ENCODE measurements at regions not wholly inside any gene's neighbourhood (a gene's known extent, or its start where the extent isn't known, plus 50 kb on each side); places are given as distances from the start of the nearest gene placed in this dataset.

DNA sequence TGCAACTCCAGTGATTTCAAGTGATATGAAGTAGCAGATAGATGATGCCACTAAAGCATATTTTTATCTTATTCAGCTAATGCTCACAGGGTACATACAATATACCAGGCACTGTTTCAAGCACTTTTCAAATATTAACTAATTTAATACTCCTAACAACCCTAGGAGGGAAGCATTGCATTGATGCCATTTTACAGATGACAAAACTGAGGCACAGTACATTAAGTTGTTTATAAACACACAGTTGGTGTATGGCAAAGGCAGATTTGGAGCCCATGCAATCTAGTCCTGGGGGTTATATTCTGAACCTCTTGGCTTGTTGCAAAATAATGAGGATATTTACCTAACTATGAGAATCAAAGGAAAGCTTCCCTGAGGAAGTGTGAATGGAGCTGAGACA, 371.0 kb downstream of the SFMBT2 start:
- TF ChIP-seq, protein P1, sequence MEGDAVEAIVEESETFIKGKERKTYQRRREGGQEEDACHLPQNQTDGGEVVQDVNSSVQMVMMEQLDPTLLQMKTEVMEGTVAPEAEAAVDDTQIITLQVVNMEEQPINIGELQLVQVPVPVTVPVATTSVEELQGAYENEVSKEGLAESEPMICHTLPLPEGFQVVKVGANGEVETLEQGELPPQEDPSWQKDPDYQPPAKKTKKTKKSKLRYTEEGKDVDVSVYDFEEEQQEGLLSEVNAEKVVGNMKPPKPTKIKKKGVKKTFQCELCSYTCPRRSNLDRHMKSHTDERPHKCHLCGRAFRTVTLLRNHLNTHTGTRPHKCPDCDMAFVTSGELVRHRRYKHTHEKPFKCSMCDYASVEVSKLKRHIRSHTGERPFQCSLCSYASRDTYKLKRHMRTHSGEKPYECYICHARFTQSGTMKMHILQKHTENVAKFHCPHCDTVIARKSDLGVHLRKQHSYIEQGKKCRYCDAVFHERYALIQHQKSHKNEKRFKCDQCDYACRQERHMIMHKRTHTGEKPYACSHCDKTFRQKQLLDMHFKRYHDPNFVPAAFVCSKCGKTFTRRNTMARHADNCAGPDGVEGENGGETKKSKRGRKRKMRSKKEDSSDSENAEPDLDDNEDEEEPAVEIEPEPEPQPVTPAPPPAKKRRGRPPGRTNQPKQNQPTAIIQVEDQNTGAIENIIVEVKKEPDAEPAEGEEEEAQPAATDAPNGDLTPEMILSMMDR (IDR thresholded peaks at IDR 0.05), result no peak
- TF ChIP-seq POLR2AphosphoS5 (IDR thresholded peaks at IDR 0.05; ENCODE audit: insufficient read depth in 1 of 2, low read depth in 1 of 2), result no peak

Data from vagina (tissue), 2 donors.